SH-SY5Y (cell line): ENCODE measurements at regions not wholly inside any gene's neighbourhood (a gene's known extent, or its start where the extent isn't known, plus 50 kb on each side); places are given as distances from the start of the nearest gene placed in this dataset.

Experiments
- GATA2 ChIP-seq: IDR thresholded peaks from 2 replicates; pipeline ENCODE4 v1.6.1; 2011; ENCODE audit warnings: mild to moderate bottlenecking, low read depth, low read length
- GATA3 ChIP-seq: IDR thresholded peaks from 2 replicates; pipeline ENCODE4 v1.6.1; 2011; ENCODE audit warnings: low read depth, mild to moderate bottlenecking, low read length, moderate library complexity

DNA sequence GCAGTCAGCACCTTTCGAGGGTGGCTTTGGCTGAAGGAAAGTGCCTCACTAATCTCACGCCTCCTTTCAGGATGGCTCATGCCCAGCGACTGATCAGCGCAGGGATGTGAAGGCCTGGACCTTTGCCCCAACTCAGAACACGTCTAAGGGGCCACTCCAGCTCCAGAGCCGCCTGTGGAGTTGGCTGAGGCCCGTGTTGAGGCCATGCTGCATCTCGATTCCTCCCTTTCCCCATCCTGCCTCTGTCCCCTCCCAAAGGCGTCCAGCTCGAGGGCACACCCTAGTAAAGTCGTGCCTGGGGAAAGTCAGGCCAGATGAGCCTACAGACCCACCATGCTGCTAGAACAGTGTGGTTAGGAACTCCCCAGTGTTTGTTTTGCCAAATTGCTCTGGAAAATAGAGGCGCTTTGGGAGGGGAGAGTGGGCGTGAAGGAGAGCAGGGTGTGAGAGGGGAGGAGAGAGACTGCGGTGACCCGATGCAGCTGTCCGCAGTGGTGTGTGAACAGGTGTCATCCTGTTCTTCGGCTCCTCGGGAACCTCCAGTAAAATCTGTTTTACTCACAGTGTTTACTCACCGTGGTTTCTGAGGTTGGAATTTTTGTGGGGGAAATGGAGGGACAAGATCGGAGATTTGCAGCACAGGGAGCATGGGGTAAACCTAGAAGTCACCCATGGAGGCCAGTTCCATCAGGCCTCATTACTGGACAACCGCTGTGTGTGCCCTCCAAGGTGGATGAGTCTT lies 85.0 kb upstream of the PMEPA1 start:
- TF ChIP-seq GATA2 = no peak
- no peak for TF ChIP-seq GATA3

DNA sequence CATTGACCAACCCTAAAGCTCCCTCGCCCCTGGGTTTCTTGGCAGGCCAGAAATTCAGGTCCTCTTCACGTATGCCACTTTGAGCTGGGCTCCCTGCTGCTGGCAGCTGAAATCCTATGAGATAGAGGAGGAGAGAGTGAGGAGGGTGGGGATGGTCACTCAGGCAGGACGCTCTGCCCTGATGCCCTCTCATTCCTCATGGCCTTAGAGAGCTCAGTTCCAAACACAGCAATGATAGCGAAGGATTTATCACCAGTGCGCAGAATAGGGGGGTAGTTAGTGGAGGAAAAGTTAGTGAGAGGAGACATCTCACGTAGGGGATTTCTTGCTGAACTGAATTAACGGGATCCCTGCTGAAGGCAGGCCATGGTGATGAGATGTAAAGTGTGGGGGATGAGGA lies 84.2 kb upstream of the PMEPA1 start:
- no peak for TF ChIP-seq GATA2
- no peak for TF ChIP-seq GATA3

DNA sequence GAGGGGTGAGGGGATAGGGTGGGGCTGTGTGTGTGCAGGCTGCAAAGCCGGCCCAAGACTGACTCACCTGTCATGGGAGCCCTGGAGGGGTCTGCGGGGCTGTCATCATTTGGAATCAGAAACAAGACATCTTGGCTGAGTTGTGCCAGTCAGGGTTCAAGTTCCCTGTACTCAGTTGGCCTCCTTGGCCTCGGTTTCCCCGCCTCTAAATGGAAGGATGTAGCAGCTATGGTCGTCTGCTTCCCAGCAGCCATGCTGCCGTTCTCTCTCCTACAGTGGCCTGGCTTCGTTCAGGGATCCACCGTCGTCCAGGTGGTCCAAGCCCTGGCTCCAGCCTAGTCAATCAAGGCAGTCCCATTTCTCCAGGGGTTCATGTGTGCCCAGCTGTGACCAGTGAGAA lies 83.6 kb upstream of the PMEPA1 start:
- TF ChIP-seq GATA3 (no peak), GATA2 (no peak)

DNA sequence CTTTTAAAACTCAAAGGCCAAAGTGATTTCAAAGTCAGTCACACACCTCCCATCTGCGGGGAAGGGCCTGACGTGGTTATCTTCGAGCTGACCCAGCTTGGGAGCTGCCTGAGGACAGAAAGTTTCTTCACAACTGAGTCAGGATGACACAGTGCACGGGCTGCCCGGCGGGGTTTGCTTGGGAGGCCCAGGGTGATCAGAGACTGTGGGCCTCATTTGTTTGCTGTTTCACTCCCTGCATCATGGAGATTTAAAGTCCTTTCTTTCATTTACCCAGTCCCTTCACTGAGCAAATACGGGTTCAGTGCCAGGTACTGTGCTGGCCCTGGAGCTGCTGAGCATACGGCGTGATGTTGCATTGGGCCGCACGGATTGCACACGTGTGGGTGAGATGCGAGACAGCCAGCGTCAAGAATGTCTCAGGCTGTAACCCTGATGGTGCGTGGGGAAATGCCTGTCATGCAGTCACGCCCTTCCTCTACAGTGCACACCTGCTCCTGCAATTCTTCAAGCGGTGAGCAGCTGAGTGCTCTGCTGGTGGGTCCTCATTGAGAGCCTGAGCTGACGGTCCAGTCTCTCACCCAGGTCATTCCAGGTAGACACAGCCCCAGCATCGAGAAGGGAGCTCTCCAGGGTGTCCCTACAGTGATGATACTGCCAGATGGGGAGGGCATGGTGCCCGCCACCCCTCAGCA lies 82.7 kb upstream of the PMEPA1 start:
- no peak for TF ChIP-seq GATA2
- TF ChIP-seq GATA3 = no peak

DNA sequence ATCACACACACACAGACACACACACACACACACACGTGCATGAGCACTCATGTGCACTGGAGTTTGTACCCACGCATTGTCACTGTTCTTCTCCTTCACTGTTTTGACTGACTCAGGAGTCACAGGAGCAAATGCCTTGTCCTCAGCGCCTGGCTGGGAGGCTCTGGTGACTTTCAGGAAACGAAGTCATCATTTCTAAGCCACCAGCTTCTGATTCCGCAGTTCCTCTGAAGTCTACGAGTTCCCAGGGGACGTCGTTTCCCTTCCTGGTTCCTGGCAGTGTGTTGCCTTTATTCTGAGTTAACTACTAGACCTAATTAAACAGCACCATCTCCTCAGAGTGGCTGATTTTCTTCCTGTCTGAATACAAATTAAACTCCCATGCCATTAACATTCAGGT lies 82.2 kb upstream of the PMEPA1 start:
- no peak for TF ChIP-seq GATA3
- TF ChIP-seq GATA2 = no peak

DNA sequence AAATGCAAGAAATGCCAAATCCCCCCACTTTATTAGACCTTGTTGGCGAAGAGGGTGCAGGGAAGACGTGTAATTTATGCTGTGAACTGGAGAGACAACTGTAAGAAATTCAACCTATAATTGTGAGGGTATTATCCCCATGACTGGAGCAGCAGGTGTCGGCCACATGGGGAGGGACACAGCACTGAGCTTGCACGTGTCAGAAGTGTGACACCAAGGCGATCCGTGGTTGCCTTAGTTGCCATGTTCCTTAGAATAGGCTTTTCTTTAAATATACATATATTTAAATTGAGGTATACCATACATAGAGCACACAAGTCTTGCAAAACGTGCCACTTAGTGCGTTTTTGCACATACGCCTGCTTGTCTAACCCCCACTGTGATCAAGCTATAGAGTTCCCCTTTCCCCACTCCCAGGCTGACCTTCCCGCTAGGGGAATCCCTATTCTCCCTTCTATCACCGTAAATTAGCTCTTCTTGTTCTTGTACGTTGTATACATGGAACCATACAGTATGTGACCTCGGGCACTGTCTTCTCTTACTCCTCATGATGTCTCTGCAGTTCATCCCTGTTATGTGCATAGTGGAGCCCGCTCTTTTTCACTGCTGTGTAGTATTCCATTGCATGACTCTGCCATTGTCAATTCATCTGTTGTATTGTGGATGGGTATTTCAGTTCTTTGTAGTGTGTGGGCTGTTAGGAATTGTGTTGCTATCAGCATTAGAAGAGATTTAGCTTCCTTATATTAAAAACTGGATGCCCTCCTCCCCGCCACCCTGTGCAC lies 81.6 kb upstream of the PMEPA1 start:
- TF ChIP-seq GATA3 (no peak), GATA2 (no peak)

DNA sequence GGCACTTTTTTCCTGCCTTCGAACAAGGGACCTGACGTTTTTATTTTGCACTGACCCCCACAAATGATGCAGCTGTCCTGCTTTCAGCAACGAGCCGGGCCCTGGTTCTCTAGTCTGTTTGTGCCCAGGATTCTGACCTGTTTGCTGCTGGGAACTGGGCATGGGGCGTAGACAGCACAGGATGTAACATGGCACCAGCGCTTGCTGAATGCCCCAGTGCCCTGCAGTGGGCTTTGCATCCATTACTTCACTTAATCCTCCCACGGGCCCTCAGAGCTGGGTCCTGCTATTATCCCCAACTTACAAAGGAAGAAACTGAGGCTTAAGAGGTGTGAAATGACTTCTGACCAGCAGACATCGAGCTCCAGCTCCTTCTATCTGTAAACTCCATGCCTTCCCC lies 80.4 kb upstream of the PMEPA1 start:
- TF ChIP-seq GATA3 (no peak), GATA2 (no peak)

DNA sequence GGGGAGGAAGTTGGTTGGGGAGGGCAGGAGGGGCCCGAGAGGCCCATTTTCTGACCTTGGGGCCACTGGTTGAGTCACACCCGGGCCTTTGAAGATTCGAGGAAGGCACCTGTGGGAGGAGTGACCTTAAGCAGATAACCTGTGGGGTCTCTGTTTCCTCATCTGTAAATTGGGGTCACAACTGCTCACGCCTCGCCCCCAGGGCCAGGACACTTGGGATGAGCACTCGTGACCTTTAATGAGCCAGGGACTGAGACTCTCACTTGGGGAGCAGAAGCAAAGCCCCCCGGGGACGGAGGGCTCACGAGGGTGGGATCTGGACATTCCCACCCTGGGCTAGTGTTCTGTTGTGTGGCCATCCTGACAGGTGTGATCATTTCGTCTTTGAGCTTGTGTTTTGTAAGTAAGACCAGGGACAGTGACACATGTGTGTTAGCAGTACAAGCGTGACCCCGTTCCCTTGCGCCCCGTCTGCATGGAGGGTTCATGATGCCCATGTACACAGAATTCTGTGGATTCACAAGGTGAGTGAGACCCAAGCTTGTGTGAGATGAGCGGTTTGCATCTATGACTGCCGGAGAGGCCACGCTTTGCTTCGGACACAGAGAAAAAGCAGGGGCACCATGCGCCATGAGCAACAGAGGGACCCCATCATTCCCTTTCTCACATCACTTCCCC lies 79.3 kb upstream of the PMEPA1 start:
- TF ChIP-seq GATA2 = no peak
- no peak for TF ChIP-seq GATA3

DNA sequence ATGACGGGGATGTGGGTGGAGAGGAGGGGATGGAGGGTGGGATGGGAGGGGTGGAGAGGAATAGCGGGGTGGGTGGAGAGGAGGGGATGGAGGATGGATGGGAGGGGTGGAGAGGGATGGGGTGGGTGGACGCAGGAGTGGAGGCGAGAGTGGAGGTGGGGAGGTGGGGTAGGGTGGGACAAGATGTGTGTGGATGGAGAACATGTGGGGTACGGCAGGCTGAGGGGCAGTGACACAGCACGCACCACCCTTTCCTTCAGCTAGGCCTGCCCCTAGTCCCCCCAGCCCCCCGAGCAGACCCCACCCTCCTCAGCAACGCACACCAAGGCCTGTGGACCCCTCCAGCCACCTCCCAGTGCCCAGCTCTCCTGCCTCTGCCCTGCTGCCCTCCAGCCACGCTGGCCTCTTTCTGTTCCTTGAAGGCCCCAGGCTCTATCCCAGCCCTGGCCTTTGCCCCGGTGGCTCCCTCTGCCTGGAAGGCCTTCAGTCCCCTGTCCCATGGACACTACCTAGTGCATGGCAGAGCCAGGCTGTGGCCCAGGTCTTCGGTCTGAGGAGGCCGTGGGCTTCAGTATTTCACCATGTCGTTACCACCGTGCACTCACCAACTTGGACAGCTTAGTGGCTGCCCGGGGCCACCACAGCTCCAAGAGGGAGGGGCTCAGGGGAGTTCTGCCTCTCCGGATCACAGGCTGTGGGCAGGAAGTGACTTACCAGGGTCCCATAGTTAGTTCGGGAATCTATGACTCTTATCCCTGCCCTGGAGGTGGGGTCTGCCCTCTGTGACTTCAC lies 78.4 kb upstream of the PMEPA1 start:
- no peak for TF ChIP-seq GATA3
- no peak for TF ChIP-seq GATA2

DNA sequence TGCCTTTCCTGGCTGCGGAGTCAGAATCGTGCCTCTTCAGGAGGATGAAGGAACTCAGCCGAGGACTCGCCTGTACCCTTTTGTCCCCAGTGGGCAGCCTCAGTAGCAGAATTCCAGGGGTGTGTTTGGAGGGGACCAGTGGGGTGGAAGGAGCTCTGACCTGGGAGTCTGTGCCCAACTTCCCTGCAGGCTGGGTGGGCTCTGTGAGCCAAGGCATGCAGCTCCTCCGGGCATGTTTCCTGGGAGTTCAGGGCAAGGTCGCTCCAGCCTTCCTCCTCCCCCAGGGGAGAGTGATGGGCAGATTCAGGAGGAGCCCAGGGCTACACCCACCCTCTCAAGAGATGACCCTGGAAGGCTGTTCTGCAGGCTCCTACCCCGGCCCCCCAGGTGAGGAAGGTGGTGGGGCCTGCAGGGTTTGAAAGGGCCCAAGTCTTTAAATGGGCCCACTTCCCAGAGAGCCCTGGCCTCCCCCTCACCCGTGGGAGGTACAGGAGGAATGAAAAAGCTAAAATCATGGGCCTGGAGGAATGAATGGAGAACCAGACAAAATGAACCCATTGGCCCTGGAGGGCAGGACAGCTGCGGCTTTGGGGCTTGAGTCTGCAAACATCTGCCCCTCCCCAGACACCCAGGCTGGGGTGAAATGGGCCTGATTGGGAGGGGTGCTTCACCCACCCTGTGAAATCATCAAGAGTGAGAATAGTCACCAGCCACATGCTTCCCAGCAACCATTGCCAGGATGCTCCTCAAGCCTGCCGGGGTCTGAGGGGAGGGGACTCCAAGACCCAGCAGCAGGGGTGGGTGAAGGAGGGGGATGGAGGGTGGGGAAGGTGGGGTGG lies 77.6 kb upstream of the PMEPA1 start:
- TF ChIP-seq GATA2 (no peak), GATA3 (no peak)

DNA sequence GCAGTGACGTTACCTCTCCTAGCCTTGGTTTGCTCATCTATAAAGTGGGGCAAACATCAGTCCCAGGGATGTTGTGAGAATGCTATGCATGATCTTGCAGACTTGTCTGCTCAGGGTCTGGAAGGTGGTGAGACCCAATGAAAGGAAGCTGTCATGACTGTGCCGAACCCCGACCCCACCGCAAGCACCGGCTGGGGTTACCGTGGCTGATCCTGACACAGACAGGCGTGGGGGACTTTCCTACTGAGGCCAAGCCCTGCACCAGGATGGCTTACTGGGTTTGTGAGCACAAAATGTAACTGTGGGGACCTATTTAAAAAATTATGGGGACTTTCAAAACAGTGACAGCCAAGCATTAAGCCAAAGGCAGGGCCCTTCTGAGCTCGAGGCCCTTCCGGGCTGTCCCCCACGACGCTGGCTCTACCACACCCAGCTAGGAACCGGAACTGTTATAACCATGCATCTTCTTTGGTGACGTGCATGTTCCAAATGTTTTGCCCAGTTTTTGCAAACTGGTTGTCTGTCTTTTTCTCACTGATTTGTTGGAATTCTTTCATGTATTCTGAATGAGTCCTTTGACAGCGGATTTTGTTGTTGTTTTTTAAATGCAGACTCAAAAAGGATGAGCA lies 76.6 kb upstream of the PMEPA1 start:
- TF ChIP-seq GATA3 (no peak), GATA2 (no peak)

DNA sequence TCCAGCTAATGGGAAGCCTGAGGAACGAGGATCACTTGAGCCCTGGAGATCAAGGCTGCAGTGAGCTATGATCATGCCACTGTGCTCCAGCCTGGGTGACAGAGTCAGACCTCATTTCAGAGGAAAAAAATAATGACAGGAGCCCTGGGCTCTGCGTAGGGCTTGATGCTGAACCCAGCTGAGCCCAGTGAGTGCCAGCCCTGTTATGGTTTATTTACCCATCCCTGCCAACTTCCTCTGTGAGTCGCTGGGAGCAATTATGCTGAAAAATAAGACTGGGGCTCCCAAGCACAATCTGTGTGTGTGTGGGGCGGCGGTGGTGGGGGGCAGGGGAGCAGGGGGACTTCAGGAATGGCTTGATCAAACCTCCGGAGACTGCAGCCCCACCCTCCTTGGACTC lies 75.9 kb upstream of the PMEPA1 start:
- no peak for TF ChIP-seq GATA3
- no peak for TF ChIP-seq GATA2
